PFSK-1 (cell line): ENCODE measurements at regions not wholly inside any gene's neighbourhood (a gene's known extent, or its start where the extent isn't known, plus 50 kb on each side); places are given as distances from the start of the nearest gene placed in this dataset.

Experiments
- FOXP2 ChIP-seq: optimal IDR thresholded peaks from 2 replicates; pipeline ENCODE3; 2011; ENCODE audit warnings: borderline replicate concordance, control low read depth, inconsistent platforms; ENCODE audit not compliant: insufficient read depth; ENCODE audit errors: extremely low read length, extremely low read depth
- POLR2AphosphoS5 ChIP-seq: IDR thresholded peaks from 2 replicates; pipeline ENCODE4 v1.6.1; 2012; ENCODE audit warnings: low read depth, mild to moderate bottlenecking, control low read depth, low read length, moderate library complexity
- SIN3A ChIP-seq: IDR thresholded peaks from 2 replicates; pipeline ENCODE4 v1.6.1; 2012; ENCODE audit warnings: mild to moderate bottlenecking, low read length, moderate library complexity, borderline replicate concordance; ENCODE audit not compliant: insufficient read depth
- TAF1 ChIP-seq: IDR thresholded peaks from 2 replicates; pipeline ENCODE4 v1.6.1; 2012; ENCODE audit warnings: low read length, control low read depth, borderline replicate concordance; ENCODE audit not compliant: insufficient read depth
- TF ChIP-seq, protein P1 (sequence below), 2 experiments: IDR thresholded peaks; 2 replicates each; pipeline versions ENCODE4 v1.6.1 to v1.8.0; 2011 to 2012; ENCODE audit warnings: low read depth in 2 of 2, low read length in 2 of 2, control low read depth in 1 of 2, inconsistent platforms in 1 of 2, mild to moderate bottlenecking in 1 of 2, moderate library complexity in 1 of 2; ENCODE audit not compliant: insufficient read depth in 1 of 2

DNA sequence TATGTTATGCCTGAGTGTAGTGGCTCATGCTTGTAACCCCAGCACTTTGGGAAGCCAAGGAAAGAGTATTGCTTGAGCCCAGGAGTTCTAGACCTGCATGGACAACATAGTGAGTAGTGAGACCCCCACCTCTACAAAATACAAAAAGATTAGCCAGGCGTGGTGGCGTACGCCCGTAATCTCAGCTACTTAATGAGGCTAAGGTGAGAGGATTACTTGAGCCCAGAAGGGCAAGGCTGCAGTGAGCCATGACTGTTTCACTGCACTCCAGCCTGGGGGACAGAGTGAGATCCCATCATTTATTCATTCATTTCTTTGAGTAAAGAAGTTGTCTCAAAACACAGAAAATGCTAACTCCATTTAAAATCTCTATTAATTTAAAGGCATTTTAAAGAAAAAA lies 1061.6 kb downstream of the JRKL start:
- TF ChIP-seq, protein P1, sequence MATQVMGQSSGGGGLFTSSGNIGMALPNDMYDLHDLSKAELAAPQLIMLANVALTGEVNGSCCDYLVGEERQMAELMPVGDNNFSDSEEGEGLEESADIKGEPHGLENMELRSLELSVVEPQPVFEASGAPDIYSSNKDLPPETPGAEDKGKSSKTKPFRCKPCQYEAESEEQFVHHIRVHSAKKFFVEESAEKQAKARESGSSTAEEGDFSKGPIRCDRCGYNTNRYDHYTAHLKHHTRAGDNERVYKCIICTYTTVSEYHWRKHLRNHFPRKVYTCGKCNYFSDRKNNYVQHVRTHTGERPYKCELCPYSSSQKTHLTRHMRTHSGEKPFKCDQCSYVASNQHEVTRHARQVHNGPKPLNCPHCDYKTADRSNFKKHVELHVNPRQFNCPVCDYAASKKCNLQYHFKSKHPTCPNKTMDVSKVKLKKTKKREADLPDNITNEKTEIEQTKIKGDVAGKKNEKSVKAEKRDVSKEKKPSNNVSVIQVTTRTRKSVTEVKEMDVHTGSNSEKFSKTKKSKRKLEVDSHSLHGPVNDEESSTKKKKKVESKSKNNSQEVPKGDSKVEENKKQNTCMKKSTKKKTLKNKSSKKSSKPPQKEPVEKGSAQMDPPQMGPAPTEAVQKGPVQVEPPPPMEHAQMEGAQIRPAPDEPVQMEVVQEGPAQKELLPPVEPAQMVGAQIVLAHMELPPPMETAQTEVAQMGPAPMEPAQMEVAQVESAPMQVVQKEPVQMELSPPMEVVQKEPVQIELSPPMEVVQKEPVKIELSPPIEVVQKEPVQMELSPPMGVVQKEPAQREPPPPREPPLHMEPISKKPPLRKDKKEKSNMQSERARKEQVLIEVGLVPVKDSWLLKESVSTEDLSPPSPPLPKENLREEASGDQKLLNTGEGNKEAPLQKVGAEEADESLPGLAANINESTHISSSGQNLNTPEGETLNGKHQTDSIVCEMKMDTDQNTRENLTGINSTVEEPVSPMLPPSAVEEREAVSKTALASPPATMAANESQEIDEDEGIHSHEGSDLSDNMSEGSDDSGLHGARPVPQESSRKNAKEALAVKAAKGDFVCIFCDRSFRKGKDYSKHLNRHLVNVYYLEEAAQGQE (IDR thresholded peaks at IDR 0.05; ENCODE audit: insufficient read depth in 1 of 2, low read depth in 2 of 2, low read length in 2 of 2) = no peak
- TF ChIP-seq POLR2AphosphoS5 (no peak), SIN3A (no peak), TAF1 (no peak), FOXP2 (no peak)
